Adrenal gland (tissue), 9 donors: ENCODE measurements at regions not wholly inside any gene's neighbourhood (a gene's known extent, or its start where the extent isn't known, plus 50 kb on each side); places are given as distances from the start of the nearest gene placed in this dataset.

Experiments used
- DNase-seq, 7 donors: peaks; one replicate each; pipeline ENCODE4 v3.0.0-alpha.2; 2019 to 2020
- H3K27ac ChIP-seq, 5 donors: fragments of 200-600 bp; sonication (generic) in 4 of 5; 1 replicate in 3 of 5; 2 replicates in 2 of 5; pipeline versions ENCODE4 v1.5.1 to v1.8.0; 2016 to 2020; ENCODE audit warnings: mild to moderate bottlenecking in 1 of 5
- H3K27me3 ChIP-seq: fragments of 200-600 bp; 2 replicates; pipeline ENCODE4 v1.8.0; 2021
- H3K36me3 ChIP-seq, 2 donors: fragments of 200-600 bp; replicated peaks in 1 of 2; 1 replicate in 1 of 2; 2 replicates in 1 of 2; pipeline versions ENCODE4 v1.5.1 to v1.8.0; 2018 to 2022
- H3K4me1 ChIP-seq, 2 donors: fragments of 200-600 bp; replicated peaks in 1 of 2; 1 replicate in 1 of 2; 2 replicates in 1 of 2; pipeline versions ENCODE4 v1.5.1 to v1.8.0; 2018 to 2021
- H3K4me3 ChIP-seq, 4 donors: fragments of 200-600 bp; sonication (generic) in 3 of 4; one replicate each; pipeline ENCODE4 v1.5.1; 2016 to 2018
- H3K9me3 ChIP-seq, 3 donors: fragments of 200-600 bp; sonication (generic) in 1 of 3; replicated peaks in 1 of 3; 1 replicate in 2 of 3; 2 replicates in 1 of 3; pipeline versions ENCODE4 v1.5.1 to v1.8.0; 2016 to 2021
- CTCF ChIP-seq, 6 experiments: fragments of 450-650 bp in 4 of 6; fragments of 200-600 bp in 2 of 6; sonication (generic) in 1 of 6; IDR thresholded peaks; 1 replicate in 5 of 6; 2 replicates in 1 of 6; pipeline versions ENCODE4 v1.5.1 to v1.8.0; 2016 to 2021; ENCODE audit warnings: antibody characterized with exemption in 6 of 6, mild to moderate bottlenecking in 2 of 6, moderate library complexity in 1 of 6
- POLR2A ChIP-seq, 2 donors: fragments of 450-650 bp; IDR thresholded peaks; one replicate each; pipeline ENCODE4 v1.6.1; 2017; ENCODE audit warnings: antibody characterized with exemption in 2 of 2, mild to moderate bottlenecking in 2 of 2, moderate library complexity in 1 of 2
- WGBS, 4 donors: extraction: QIAGEN DNeasy Blood & Tissue Kit in 2 of 4; methylation state at CpG; one replicate each; pipeline versions ENCODE4 v1.1.5 to v1.1.7; 2013 to 2017; 5-methylcytosine and 5-hydroxymethylcytosine counted together
- intact Hi-C, 2 donors: fragments of 100-400 bp; cut with DNase I; formaldehyde crosslinking; loops; one replicate each; pipeline versions ENCODE4 v1.14.1 to v1.15.0; 2022 to 2023
- donor health status: healthy with polysubstance abuse.
- donor health status: Bipolar disorder and iron deficiency.
- donor health status: DM: yes; HTN: yes; CAD: no.
- donor health status: DM: no; HTN: no; CAD: no.
- donor health status: DM: no; HTN: no; CAD: no.

- WGBS, 4 donors: 71 to 89% (median 81%) methylated on average over 3 of the region's 3 CpGs
Measured at GRCh38 chr10:4648999-4649398, 177.0 kb upstream of the AKR1E2 start.

GRCh38 chr10:4647109-4647785 lies 178.8 kb upstream of the AKR1E2 start:
- H3K9me3 ChIP-seq: no peaks in the 10 kb centered on the region

More at GRCh38 chr10:4648999-4649398, 177.0 kb upstream of the AKR1E2 start:
- intact Hi-C loops: no loop called here
- TF ChIP-seq CTCF (IDR thresholded peaks at IDR 0.05) (no peak), POLR2A (IDR thresholded peaks at IDR 0.05) (no peak)
- Histone ChIP-seq H3K4me1 (no peaks in the 10 kb centered on the region), H3K27ac (no peak overlapping the region), H3K9me3 (no peaks in the 10 kb centered on the region), H3K4me3 (no peak overlapping the region), H3K27me3 (no peaks in the 10 kb centered on the region), H3K36me3 (no peaks in the 10 kb centered on the region)
- DNase-seq: no peak

GRCh38 chr10:4646547-4646946 lies 179.5 kb upstream of the AKR1E2 start:
- no peak for TF ChIP-seq POLR2A (IDR thresholded peaks at IDR 0.05)
- Histone ChIP-seq H3K9me3 (no peaks in the 10 kb centered on the region), H3K27ac (no peak overlapping the region), H3K27me3 (no peaks in the 10 kb centered on the region), H3K4me1 (no peaks in the 10 kb centered on the region), H3K4me3 (no peak overlapping the region), H3K36me3 (no peaks in the 10 kb centered on the region)
- WGBS, 4 donors: 51 to 66% (median 57%) methylated on average over 3 of the region's 3 CpGs
- intact Hi-C loops: no loop called here
- DNase-seq: no peak

More at GRCh38 chr10:4647109-4647785, 178.8 kb upstream of the AKR1E2 start:
- Histone ChIP-seq H3K4me1 (no peaks in the 10 kb centered on the region), H3K4me3 (no peak overlapping the region), H3K27me3 (no peaks in the 10 kb centered on the region), H3K27ac (no peak overlapping the region), H3K36me3 (no peaks in the 10 kb centered on the region)
- no peak for DNase-seq
- WGBS, 4 donors: 66 to 77% (median 69%) methylated on average over 3 of the region's 3 CpGs
- intact Hi-C loops: no loop called here
- TF ChIP-seq POLR2A (IDR thresholded peaks at IDR 0.05): no peak
- no peak for TF ChIP-seq CTCF (IDR thresholded peaks at IDR 0.05)

GRCh38 chr10:4645836-4646235 lies 180.2 kb upstream of the AKR1E2 start:
- Histone ChIP-seq H3K27ac (no peak overlapping the region), H3K4me1 (no peaks in the 10 kb centered on the region), H3K36me3 (no peaks in the 10 kb centered on the region), H3K9me3 (no peaks in the 10 kb centered on the region), H3K4me3 (no peak overlapping the region), H3K27me3 (no peaks in the 10 kb centered on the region)
- TF ChIP-seq CTCF (IDR thresholded peaks at IDR 0.05): no peak
- no peak for TF ChIP-seq POLR2A (IDR thresholded peaks at IDR 0.05)
- intact Hi-C loops: no loop called here
- DNase-seq: no peak
- WGBS, 4 donors: 38 to 74% (median 51%) methylated on average over 2 of the region's 2 CpGs

- Histone ChIP-seq H3K36me3 (no peaks in the 10 kb centered on the region), H3K27ac (no peak overlapping the region), H3K4me1 (no peaks in the 10 kb centered on the region), H3K27me3 (no peaks in the 10 kb centered on the region), H3K4me3 (no peak overlapping the region), H3K9me3 (no peaks in the 10 kb centered on the region)
- WGBS, 4 donors: 67 to 82% (median 75%) methylated on average over 1 of the region's 1 CpG
- TF ChIP-seq CTCF (IDR thresholded peaks at IDR 0.05) (no peak), POLR2A (IDR thresholded peaks at IDR 0.05) (no peak)
- no peak for DNase-seq
- intact Hi-C loops: no loop called here
Measured at GRCh38 chr10:4643471-4643870, 182.5 kb upstream of the AKR1E2 start.
